ENCODE measurements at regions not wholly inside any gene's neighbourhood (a gene's known extent, or its start where the extent isn't known, plus 50 kb on each side); places are given as distances from the start of the nearest gene placed in this dataset.
"Not testable (repeated sequence)": the region's sequence is repeated elsewhere in the genome, so short reads cannot be mapped to it uniquely, and the experiment has no call there.

DNA sequence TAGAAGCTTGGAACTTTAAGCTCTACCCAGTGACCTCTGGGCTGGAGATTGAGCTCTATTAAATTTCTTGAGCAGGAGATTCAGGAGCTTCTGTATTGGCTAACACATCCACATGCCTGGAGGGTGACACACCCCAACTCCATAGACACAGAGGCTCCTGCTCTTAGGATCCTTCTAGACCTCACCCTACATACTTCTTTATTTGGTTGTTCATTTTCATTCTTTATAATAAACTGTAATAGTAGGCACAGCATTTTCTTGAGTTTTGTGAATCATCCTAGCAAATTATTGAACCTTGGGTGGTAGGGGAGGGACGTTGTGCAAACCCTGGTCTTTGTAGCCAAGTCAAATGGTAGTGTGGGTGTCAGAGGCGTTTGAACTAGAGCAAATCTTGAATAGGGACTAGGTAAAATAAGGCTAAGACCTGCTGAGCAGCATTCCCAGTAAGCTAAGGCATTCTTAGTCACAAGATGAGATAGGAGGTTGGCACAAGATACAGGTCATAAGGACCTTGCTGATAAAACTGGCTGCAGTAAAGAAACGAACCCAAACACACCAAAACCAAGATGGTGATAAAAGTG lies 323.8 kb upstream of the GALNT5 start:
- DNase-seq (ENCODE audit: low read depth), result no peak

DNA sequence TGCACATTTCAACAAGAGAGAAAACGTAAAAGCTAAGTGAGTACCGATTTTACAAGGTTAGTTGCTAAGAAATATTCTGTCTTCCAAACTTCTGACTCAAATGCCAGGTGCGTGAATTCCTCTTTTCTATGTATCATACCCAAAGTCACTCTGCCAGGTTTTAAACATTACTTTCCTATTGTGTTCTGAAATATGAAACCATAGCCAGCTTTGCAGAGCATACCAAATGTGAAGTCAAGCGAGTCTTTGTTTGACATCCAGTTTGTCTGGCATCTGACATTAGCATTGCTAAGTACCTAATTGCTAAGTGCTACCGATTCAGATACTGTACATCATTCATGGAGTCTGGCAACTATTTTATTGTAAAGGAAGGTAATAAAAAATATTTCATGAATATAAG lies 321.9 kb upstream of the GALNT5 start:
- DNase-seq (ENCODE audit: low read depth), result no peak

DNA sequence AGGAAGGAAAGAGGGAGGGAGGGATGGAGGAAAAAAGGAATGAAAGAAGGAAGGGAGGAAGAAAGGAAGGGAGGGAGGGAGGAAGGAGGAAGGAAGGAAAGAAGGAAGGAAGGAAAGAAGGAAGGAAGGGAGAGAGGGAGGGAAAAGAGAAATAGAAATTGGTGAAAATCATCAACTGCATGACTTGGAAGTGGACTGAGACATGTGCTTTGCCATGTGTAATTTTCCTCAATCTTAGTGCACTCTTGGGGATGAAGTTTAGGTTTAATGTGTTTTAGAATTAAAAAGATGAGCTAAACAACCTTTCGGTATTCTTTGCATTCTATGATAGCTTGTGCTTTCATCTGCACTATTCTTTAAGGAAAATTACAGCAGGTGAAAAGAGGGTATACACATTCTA lies 320.1 kb upstream of the GALNT5 start:
- no peak for DNase-seq (ENCODE audit: low read depth)

DNA sequence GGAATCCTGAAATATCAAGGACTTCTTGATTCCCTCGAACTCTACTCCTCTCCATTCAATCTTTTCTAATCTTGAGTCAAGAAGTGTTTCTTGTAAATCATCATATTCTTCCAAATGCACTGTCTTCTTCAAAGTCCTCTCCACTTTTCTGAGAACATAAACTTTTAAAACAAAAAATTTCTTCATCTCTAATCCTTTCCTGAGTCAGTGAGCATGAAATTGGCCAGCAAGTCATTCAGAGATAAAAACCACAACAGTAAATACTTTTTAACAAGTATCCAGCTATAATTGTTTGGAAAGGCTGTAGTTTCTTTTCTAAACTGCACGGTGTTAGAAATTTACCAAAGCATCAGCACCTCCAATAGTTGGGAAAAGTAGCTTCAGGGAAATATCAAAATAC lies 312.6 kb upstream of the GALNT5 start:
- DNase-seq (ENCODE audit: low read depth), result no peak

DNA sequence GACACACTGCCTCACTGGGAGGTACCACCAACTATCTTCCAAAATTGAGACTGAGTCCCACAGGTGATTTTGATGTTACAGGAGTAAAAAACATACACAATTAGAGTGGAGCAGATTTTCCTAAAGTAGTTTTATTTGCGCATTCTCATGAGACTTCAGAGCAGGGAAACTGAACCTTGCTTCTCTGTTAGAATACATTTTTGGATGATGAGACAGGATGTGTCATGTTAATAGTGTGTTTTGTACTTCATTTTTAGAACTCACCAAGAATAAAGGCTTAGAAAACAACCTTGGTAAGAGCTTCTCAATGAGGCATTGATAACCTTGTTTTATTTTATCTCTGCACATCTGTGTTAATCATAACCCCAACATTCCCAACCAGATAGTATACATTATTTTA lies 310.2 kb upstream of the GALNT5 start:
- no peak for DNase-seq (ENCODE audit: low read depth)

DNA sequence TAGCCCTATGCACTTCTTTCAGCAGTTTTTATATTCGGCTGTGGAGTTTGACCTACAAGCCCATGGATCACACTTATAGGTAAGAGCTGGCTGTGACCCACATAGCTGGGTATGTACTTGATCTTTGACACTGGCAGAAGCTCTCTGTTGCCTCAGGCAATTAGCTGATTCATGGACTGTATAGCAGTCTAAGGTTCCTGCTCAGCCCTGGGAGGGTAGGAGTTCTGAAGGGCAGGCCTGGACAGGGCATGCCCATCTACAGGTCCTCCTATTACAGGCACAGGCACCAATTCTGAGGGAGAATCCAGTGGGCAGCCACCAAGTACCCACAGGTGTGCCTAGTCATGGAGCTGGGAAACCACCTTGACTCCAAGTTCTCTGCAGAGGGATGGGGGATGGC lies 301.8 kb upstream of the GALNT5 start:
- no peak for DNase-seq (ENCODE audit: low read depth)

DNA sequence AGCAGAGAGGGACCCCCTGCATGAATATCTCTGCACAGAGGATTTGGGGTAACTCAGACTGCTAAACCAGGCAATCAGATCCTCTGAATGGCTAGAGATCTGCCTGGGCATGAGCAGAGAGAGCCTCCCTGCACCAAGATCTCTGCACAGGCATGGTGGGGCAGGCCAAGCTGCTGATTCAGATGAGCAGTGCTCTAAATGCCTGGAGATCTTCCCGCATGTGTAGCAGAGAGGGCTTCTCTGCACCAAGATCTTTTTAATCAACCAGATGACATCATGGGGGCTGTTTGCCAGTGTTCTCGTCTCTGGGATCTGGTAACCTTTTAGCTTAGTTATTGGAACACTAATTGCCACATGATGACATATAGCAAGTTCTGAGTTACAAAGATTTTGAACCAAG lies 301.3 kb upstream of the GALNT5 start:
- DNase-seq (ENCODE audit: low read depth), result no peak

DNA sequence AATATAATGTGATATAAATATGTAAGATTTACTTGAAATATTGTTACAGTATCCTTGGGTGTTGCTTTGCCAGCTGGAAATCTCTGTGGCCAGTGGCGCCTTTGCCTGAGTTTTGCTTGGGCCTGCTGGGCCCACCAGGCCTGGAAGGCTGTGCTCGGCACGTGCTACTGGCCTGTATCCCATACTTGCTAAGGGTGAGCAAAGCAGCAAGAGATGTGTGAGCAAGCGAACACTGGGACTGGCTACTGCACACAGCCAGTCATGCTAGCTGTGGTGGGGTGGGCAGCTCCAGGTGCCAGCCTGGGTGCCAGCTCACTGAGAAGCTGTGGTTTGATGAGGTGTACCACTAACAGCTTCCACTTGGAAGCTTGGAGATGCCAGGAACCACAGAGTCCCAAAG lies 299.1 kb upstream of the GALNT5 start:
- DNase-seq (ENCODE audit: low read depth), result no peak

DNA sequence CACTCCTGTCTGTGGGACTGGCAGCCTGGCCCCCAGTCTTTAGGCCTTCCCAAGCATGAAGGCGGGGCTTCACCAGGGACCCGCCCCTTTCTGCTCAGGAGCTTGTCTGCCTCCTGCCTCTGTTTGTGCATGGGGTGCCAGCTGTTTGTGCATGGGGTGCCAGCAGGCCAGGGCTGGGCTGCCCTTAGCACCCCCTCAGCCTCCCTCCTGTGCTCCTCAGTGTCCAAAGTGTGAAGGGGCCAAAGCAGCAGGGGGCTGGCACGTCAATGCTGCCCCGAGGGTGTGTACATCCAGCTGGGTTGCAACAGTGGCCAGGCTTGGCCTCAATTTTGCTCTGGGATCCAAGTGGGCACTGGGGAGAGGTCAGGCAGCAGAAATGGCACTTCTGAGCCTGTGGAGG lies 298.0 kb upstream of the GALNT5 start:
- DNase-seq (ENCODE audit: low read depth), result no peak

DNA sequence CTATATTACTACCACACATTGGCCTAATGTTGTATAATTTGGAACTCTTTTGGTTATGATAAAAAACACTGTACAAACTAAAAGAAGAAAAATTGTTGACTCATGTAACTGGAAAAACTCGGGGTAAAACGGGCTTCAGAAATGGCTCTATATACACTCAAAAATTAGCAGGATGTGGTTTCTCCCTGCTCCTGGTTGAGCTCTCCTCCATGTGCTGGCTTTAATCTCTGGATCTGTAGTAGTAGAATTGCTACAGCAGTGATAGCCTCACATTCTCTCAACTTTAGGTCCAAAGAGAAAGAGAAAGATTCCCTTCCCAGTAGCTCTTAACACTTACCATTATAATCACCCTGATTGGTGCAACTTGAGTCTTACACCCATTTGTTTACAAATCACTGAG lies 274.9 kb upstream of the GALNT5 start:
- DNase-seq (ENCODE audit: low read depth), result no peak

DNA sequence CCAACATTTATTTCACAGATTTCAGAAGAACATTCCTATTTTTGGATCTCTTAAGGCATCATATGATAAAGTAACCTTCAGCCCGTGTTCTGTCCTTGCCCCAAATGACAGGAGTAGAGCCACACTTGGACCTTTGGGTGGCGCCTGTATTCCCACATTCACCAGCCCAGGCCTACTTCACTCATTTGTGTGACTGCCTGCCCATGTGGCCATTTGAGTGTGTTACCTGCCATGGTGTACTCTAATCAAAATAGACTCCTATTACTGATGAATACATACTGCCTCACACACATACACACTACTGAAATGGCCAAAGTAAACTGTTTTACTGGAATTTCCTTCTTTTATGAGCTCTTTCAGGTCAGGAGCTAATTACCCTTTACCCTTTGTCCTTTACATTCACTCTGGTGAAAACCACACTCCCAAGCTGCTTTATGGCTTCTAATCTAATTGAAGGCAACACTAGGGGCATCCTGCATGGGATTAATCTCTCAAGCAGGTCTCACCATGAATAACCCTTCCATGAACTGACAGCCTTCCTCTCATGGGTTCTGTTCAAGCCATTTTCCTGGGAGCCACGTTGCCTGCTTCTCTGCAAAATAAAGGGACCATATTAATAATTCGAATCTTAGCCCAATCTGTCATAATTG lies 271.0 kb upstream of the GALNT5 start:
- DNase-seq (ENCODE audit: low read depth), result no peak

DNA sequence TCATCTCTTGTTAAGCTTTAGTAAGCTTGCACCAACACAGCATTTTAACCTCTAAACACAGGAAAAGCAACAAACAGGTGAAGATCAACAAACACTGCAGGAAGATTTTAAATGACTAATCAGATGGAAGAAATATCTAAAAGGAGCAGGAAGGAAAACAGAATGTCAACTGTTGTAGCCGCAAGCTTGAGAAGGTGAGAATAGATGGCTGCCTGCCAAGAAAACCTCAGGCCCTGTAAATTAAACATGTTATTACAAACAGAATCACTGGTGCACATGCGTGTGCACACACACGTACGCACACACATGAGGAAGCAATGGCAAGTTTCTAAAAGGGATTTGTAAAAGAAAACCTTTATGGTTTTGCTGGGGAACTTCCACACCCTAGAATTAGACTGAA lies 257.8 kb upstream of the GALNT5 start:
- no peak for DNase-seq (ENCODE audit: low read depth)

DNA sequence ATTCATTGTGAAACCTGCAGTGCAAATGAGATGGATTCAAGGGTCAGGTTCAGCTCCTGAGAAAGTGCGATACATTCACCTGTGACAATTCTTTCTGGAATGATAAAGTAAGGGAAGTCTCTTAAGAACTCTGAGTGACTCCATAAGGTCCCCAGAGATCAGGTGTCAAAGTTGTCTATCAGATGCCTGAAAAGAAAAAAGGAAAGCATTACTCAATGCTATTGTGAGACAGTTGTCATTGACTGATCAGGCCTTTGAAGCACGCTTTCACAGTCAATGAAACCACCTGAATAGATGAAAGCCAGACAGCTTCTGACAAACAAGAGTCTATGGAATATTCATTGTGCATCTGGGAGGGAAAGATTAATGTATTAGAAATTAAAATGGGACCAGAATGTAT lies 252.7 kb upstream of the GALNT5 start:
- DNase-seq (ENCODE audit: low read depth), result no peak

DNA sequence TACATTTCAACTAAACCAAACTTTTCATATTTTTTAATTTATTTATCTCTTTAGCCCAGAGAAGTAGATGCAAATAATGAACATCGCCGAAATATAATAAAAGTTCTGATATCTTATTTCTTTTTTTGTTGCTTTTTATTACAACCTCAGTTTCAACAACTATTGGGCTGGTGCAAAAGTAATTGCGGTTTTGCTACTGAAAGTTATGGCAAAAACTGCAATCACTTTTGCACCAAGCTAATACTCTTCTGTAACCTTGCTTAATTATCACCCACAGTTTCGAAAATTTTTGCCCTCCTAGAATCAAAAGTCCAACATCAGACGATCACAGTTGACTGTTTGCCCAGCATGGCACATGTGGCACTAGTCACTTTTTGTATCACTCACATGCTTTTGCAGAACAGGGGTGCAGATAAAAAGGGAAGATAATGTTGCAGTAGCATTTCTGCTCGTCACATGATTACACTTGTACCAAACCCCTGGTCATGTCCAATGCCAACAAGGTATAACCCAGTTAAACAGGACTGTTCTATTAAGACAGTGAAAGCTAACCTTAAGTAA lies 242.4 kb upstream of the GALNT5 start:
- no peak for DNase-seq (ENCODE audit: low read depth)

DNA sequence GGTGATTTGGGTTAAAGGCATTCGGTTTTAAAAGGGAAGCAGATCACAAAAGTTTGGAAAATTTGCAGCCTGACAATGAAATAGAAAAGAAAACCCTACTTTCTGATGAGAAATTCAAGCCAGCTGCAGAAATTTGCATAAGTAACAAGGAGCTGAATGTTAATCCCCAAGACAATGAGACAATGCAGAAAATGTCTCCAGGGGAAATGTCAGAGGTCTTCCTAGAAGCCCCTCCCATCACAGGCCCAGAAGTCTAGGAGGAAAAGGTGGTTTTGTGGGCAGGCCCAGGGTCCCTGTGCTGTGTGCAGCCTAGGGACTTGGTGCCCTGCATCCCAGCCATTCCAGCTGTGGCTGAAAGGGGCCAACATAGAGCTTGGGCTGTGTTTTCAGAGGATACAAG lies 234.2 kb upstream of the GALNT5 start:
- not testable (repeated sequence) for DNase-seq (ENCODE audit: low read depth)

DNA sequence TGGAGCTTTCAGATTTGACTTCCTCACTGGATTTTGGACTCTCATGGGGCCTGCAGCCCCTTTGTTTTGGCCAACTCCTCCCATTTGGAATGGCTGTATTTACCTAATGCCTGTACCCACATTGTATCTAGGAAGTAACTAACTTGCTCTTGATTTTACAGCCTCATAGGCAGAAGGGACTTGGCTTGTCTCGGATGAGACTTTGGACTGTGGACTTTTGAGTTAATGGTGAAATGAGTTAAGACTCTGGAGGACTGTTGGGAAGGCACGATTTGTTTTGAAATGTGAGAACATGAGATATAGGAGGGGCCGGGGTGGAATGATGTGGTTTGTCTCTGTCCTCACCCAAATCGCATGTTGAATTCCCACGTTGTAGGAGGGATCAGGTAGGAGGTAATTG lies 233.4 kb upstream of the GALNT5 start:
- DNase-seq (ENCODE audit: low read depth), result no peak

DNA sequence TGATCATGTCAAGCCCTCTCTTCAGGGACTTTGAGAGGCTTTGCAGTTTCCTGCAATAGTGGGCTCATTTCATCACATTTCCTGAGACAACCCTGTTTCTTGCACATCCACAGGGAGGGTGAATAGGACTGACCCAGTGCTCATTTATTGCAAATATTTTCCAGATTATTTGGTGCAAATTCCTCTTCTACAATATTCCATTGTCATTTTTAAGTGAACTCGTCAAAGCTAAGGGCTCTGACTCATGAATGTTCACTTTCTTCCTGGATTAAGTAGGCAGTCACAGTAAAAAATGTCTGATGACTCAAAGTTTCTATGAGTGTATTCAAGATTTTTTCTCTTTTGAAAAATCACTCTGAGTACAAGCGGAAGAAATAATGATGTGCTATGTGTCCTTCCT lies 225.5 kb upstream of the GALNT5 start:
- DNase-seq (ENCODE audit: low read depth), result peak; percentile 82

DNA sequence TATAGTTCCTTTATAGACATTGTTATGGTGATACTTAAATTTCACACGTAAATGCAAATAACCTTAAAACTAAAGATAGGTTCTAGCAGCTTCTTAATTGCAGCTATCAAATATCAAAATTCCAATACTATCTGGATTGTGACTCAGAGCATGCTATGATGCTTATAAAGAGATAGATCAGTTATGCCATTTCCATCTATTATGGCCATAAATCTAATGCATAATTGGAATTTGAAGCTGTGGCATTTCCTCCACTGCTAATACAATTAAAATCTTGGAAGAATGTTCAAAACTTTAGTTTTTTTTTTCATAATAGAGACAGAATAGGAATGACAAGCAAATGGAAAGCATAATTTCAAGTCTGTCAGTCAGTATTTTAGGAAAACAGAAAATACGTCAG lies 220.8 kb upstream of the GALNT5 start:
- no peak for DNase-seq (ENCODE audit: low read depth)

DNA sequence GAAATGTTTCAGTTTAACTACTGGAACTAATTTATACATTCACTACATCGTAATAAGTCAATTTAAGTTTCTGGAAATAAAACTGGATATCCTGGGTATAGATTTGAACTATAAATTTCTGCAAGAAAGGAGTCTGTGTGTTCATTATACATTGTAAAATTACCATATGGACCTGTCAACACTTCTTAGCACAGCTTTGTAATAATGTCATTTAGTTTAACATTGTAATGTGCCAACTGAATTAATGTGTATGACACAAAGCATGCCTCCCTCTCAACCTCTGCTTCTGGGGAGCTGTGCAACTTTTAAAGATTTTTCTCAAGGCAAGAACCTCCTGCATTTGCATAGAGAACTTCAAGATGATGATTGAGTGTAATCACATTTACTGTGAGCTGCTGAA lies 213.7 kb upstream of the GALNT5 start:
- DNase-seq (ENCODE audit: low read depth), result no peak

DNA sequence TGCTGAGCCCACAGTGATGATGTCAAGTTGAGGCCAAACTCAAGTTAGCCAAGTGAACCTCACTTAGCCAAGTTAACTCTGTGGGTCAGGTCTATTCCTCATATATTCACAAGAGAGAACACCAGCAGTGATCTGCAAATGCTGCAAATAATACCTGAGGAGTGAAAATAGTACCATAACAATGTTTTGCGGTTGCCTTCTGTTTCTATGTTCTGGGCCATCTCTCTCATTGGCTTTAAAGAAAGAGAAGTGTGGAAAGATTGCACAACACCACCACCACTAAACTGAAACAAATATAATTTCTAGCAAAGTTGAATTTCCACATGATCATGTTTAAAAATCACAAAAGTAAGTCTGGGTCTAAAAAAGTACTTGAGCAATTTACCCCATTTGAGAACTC lies 211.1 kb upstream of the GALNT5 start:
- no peak for DNase-seq (ENCODE audit: low read depth)

DNA sequence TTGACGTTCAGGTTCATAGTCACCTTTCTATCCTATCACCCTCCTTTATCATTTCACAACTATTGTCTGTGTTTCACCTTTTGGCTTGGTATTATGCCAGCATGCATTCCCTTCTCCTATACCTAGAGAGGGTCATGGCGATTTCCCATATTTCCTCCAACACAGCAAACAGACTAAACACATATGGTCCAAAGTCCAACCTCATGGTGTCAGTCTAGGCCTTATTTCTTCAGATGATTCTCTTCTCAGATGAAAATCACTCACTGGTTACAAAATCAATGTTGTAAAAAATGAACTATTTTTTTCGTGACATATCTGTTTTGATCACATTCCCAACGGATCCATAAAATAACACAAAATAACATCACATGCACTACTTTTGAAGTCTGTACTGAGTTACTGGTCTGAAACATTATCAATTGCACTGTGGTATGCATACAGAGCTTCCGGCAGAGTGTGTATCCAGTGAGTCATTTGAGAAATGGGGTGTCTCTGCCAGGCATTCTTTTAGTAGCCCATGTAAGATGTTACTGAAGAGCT lies 204.8 kb upstream of the GALNT5 start:
- peak; percentile 63 for DNase-seq (ENCODE audit: low read depth)

DNA sequence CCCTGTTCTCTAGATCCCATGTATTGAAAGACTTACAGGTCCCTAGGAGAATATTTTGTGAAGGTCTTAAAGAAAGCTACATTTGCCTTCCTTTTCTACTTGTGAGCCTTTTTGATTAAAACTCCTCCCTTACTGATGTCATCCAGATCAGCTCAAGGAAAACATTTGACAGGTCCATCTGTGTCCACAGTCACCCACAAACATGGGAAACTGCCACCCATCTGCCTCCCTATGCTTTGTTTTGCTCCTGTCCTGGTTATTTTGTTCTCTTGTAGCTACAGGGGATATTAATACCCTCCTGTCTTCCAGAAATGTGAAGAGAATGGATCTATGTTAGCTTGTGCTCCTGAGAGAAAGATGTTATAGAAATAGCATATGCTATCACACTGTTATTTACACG lies 203.6 kb upstream of the GALNT5 start:
- DNase-seq (ENCODE audit: low read depth), result no peak

DNA sequence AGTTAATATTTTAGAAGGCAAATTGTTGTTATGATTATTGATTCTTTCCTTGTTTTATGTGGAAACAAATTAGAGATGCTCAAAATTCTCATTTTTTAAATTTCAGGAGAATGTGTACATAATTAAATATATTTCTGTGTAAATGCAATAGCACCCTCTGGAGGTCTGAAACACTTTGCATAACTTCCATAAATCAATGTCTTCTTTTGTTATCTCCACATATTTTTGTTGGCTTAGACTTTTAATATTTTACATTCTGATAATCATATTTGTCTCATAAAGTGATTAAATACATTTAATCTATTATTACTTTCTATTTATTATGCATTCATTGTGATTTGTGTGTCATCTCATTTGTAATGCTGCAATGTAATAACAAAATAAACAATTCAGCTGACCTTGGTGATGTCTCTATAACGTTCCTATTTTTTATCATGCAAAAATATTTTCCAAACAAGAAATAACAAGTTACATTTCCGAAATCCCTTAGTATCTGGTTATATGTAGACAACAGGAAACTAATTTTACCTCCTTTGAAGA lies 201.8 kb upstream of the GALNT5 start:
- DNase-seq (ENCODE audit: low read depth), result no peak

Data from GM04503 (cell line).